ENCODE measurements at regions not wholly inside any gene's neighbourhood (a gene's known extent, or its start where the extent isn't known, plus 50 kb on each side); places are given as distances from the start of the nearest gene placed in this dataset.
"Not testable (repeated sequence)": the region's sequence is repeated elsewhere in the genome, so short reads cannot be mapped to it uniquely, and the experiment has no call there.

GRCh38 chr5:20759459-20759858 is 771.5 kb upstream of the CDH18 start:
- TF ChIP-seq CTCF (IDR thresholded peaks at IDR 0.05; ENCODE audit: borderline replicate concordance, extremely low read depth, low read length, poor library complexity, severe bottlenecking); EZH2 (IDR thresholded peaks at IDR 0.05; ENCODE audit: borderline replicate concordance, low read depth, low read length, severe bottlenecking): not testable (repeated sequence)

Data from DND-41 (cell line).